ENCODE measurements at regions not wholly inside any gene's neighbourhood (a gene's known extent, or its start where the extent isn't known, plus 50 kb on each side); places are given as distances from the start of the nearest gene placed in this dataset.

DNA sequence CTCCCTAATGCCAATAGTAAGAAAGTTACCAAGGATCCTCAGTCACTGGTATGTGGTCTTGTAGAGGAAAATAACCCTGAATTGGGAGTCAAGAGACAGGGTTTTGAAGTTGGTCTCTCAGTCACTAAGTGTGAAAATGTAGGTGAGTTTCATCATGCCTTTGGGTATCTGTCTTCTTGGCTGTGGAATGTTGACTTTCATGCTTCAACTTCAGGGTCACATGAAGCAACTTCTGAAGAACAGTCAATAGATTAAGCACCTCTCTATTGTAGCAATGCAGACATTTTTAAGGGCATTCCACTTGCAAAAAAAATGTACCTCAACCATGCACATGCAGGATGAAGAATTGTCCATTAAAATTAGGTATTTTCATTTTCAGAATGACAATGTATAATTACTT, 194.6 kb downstream of the CSNK1G3 start:
- Histone ChIP-seq H3K79me2 (ENCODE audit: insufficient read depth, low read length) (no peaks in the 10 kb centered on the region), H3K27me3 (ENCODE audit: control insufficient read depth in 1 of 2, insufficient read depth in 2 of 2, low read length in 2 of 2) (no peaks in the 10 kb centered on the region), H4K20me1 (ENCODE audit: insufficient read depth, low read length) (no peaks in the 10 kb centered on the region), H2AFZ (ENCODE audit: low read length) (no peak overlapping the region), H3K4me2 (ENCODE audit: low read depth, low read length) (no peak overlapping the region), H3K4me1 (ENCODE audit: insufficient read depth, low read length) (no peaks in the 10 kb centered on the region), H3K36me3 (replicated peaks in 1 of 2; ENCODE audit: control insufficient read depth in 1 of 2, insufficient read depth in 2 of 2, low read length in 2 of 2) (no peaks in the 10 kb centered on the region), H3K27ac (ENCODE audit: extremely low read length, insufficient read depth, low read length) (no peak overlapping the region), H3K9me3 (ENCODE audit: low read length) (peaks cover 11% of the 10 kb centered on the region), H3K4me3 (replicated peaks in 1 of 3; ENCODE audit: insufficient read depth in 1 of 3, low read depth in 2 of 3, low read length in 3 of 3) (no peak overlapping the region), H3K9ac (ENCODE audit: insufficient read depth, low read depth, low read length) (no peak overlapping the region)
- no peak for DNase-seq (ENCODE audit: low spot score)
- in situ Hi-C loops (cut with HindIII; ENCODE audit: extremely low pct_ligation_motif_present, low pct_unique_long_range_greater_than_20kb): no loop called here
- ChIA-PET CTCF (ENCODE audit: low intra/inter-chr PET ratio, low total read pairs) (no interaction called here), POLR2A (no interaction called here)
- intact Hi-C loops (cut with micrococcal nuclease; ENCODE audit: unreplicated experiment): no loop called here
- no TSS peak for BruUV-seq (replicated peaks)
- no peak for FAIRE-seq
- no peak for TF ChIP-seq ARNT (IDR thresholded peaks at IDR 0.05)
- no peak for TF ChIP-seq KAT2B (IDR thresholded peaks at IDR 0.05; ENCODE audit: borderline replicate concordance, low read depth, low read length)
- TF ChIP-seq, protein P1, sequence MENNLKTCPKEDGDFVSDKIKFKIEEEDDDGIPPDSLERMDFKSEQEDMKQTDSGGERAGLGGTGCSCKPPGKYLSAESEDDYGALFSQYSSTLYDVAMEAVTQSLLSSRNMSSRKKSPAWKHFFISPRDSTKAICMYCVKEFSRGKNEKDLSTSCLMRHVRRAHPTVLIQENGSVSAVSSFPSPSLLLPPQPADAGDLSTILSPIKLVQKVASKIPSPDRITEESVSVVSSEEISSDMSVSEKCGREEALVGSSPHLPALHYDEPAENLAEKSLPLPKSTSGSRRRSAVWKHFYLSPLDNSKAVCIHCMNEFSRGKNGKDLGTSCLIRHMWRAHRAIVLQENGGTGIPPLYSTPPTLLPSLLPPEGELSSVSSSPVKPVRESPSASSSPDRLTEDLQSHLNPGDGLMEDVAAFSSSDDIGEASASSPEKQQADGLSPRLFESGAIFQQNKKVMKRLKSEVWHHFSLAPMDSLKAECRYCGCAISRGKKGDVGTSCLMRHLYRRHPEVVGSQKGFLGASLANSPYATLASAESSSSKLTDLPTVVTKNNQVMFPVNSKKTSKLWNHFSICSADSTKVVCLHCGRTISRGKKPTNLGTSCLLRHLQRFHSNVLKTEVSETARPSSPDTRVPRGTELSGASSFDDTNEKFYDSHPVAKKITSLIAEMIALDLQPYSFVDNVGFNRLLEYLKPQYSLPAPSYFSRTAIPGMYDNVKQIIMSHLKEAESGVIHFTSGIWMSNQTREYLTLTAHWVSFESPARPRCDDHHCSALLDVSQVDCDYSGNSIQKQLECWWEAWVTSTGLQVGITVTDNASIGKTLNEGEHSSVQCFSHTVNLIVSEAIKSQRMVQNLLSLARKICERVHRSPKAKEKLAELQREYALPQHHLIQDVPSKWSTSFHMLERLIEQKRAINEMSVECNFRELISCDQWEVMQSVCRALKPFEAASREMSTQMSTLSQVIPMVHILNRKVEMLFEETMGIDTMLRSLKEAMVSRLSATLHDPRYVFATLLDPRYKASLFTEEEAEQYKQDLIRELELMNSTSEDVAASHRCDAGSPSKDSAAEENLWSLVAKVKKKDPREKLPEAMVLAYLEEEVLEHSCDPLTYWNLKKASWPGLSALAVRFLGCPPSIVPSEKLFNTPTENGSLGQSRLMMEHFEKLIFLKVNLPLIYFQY (CRISPR knock-in tag; IDR thresholded peaks at IDR 0.05; ENCODE audit: borderline replicate concordance): no peak
- TF ChIP-seq, protein P2, sequence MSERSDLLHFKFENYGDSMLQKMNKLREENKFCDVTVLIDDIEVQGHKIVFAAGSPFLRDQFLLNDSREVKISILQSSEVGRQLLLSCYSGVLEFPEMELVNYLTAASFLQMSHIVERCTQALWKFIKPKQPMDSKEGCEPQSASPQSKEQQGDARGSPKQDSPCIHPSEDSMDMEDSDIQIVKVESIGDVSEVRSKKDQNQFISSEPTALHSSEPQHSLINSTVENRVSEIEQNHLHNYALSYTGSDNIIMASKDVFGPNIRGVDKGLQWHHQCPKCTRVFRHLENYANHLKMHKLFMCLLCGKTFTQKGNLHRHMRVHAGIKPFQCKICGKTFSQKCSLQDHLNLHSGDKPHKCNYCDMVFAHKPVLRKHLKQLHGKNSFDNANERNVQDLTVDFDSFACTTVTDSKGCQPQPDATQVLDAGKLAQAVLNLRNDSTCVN (CRISPR knock-in tag; IDR thresholded peaks at IDR 0.05; ENCODE audit: borderline replicate concordance): no peak
- no peak for TF ChIP-seq RORA (CRISPR knock-in tag; IDR thresholded peaks at IDR 0.05)
- no peak for TF ChIP-seq ATF7-NPFF (CRISPR knock-in tag; IDR thresholded peaks at IDR 0.05; ENCODE audit: low read depth)
- TF ChIP-seq FOXP1 (IDR thresholded peaks at IDR 0.05): no peak
- TF ChIP-seq FOXP1 (CRISPR knock-in tag; IDR thresholded peaks at IDR 0.05): no peak
- no peak for TF ChIP-seq NCOA5 (CRISPR knock-in tag; IDR thresholded peaks at IDR 0.05)
- TF ChIP-seq ZNF564 (CRISPR knock-in tag; IDR thresholded peaks at IDR 0.05): no peak
- no peak for TF ChIP-seq ZNF557 (CRISPR knock-in tag; IDR thresholded peaks at IDR 0.05)
- TF ChIP-seq XBP1 (CRISPR knock-in tag; IDR thresholded peaks at IDR 0.05): no peak
- no peak for TF ChIP-seq NCOR1 (IDR thresholded peaks at IDR 0.05; ENCODE audit: borderline replicate concordance, low read length)
- no peak for TF ChIP-seq KMT2A (CRISPR knock-in tag; IDR thresholded peaks at IDR 0.05)
- ATAC-seq: no peak
